Superior temporal gyrus (tissue), 1 donor: ENCODE measurements at regions not wholly inside any gene's neighbourhood (a gene's known extent, or its start where the extent isn't known, plus 50 kb on each side); places are given as distances from the start of the nearest gene placed in this dataset.

Experiments used
- DNase-seq: peaks from one replicate; pipeline ENCODE4 v3.0.0-alpha.2; 2016; ENCODE audit errors: extremely low spot score

DNA sequence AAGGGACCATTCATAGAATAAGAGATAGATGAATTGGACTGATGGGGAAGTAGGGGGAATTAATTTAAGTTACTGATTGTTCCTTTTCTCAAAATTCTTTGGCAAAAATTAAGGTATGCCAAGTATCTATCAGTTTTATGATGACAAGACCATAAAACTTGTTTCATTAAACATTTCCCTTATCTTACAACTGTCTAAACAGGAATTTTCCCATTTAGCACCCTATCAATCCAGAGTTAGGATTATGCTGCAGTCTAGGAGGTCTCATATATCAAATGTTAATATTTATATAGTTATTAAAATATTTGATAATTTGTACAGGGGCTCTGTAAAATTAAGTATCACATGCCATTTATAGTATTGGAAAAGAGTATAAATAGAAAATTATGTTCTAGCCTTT is 51.5 kb upstream of the ARID1B start:
- no peak for DNase-seq

DNA sequence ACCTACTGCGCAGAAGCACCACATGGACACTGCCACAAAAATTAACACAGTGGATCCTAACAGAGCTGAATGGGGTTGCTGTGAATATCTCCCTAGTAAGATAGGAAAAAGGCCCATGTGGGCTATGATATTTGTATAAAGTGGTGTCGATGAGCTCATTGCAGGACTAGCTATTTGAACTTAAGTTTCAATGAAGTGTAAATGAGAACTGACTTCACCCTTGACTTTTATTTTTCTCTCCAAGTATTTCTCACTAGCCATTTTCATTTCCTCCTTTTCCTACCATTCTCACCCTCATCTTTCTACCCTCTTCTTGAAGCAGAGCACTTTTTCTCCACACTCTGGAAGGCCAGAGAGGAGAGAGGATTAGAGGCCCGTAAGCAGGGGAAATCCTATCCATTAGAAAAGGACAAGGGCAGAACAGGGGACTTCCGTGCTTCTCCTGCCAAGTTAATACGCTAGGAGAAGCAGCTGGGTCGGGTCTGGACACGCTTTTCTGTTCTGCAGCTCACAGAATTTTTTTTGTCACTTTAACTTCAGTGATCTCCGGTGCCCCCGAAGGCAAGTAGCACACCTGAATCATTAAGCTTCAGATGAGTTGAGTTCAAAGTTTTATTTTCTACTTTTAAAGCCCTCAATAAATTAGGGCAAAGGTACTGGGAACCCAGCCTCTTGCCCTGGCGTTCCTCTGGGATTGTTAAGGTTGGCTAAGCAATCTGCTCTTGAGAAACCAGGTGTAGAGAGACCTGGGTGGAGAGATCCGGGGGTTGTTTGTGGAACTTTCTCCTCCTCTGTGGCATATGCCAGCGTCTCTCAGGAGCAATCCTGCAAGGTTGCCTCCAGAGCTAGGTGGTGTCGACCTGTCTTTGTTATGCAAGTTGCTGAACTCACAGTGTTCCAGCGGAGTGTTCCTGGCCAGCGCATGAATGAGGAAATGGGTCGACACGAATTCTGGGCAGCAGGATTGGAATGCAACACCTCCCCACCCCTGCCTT is 56.2 kb upstream of the ARID1B start:
- DNase-seq: peak; percentile 35

DNA sequence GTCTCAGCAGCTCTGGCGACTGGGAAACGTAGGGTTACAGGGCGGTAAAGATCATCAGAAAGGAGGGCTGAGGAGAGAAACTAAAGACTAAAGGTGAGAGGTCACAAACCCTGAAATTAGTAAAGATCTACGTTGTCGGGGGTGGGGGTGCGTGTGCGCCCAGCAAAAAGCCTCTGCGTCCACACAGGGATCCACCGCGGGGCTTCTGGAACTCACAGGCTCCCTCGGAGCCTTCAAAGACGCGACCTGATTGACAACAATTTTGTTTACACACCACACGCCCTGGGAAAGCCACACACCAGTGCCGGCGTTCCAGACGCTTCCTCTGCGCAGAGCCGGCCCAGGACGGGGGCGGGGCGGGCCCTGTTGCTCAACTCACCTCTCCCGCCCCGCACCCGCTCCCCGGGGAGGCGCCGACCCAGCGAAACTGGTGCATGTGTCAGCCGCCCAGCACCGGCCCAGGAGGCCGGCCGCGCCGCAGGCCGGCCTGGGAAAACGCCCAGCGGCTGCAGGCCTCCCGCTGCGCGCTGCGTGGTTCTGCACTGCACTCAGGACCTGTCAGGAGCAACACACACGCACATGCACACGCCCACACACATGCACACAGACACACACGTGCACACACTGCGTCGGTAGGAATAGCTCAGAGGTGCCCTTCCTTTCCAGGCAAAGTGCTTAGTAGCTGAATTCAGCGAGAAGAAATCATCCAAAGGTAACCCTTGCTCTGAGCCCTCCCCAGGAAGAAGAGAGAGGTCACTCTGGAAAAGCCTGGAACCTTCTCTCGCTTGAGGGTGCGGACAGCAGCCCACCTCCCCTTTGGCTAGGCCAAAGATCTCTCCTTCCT is 57.2 kb upstream of the ARID1B start:
- peak; percentile 18 for DNase-seq

DNA sequence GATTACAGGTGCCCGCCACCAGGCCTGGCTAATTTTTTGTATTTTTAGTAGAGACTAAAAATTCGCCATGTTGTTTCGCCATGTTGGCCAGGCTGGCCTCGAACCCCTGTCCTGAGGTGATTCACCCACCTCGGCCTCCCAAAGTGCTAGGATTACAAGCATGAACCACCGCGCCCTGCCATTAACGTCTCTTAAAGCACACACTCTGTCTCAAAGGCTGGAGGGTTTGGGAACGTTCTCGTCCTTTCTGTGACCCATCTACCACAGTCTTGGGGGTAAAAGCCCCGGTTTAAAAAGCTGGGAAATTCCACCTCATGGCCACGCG is 57.8 kb upstream of the ARID1B start:
- DNase-seq: no peak

DNA sequence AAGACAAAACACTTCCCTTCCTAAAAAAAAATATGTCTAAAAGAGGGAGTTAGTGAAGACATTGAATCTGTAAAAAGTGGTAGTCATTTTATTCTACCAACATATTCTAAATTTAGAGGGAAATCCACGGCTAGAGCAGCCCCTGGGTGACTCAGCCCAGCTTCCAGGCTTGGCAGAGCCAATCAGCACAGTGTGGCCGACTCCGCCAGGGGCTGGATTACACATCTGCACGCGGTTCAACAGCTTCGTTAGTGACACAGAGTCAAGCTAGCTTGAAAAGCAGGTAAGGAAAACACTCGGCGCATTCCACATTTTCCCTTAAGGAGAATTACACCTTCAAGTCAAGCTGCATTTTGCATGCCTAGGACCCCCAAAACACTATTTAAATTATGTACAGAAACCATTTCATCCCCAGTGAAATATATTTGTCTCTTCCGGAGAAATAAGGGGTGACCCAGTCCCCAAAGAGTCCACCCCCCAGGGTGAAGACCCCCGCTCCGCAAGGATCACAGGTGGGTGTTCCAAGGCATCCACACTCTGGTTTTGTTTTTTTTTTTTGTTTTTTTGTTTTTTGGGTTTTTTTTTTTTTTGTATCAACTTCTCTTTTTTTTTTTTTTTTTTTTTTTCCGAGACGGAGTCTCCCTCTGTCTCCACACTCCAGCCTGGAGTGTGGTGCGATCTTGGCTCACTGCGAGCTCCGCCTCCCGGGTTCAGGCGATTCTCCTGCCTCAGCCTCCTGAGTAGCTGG is 58.4 kb upstream of the ARID1B start:
- no peak for DNase-seq

DNA sequence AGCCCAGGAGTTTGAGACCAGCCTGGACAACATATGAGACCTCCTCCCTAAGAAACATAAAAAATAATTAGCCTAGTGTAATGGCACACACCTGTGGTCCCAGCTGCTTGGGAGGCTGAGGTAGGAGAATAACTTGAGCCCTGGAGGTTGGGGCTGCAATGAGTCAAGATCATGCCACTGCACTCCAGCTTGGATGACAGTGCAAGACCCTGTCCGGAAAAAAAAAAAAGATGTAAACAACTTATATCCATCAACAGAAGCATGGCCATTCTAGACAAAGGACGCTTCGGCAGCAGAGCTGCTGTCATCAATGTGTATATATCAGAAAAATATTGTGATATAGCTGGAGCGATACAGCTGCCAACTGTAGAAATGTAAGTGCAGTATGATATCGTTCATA is 59.6 kb upstream of the ARID1B start:
- no peak for DNase-seq

DNA sequence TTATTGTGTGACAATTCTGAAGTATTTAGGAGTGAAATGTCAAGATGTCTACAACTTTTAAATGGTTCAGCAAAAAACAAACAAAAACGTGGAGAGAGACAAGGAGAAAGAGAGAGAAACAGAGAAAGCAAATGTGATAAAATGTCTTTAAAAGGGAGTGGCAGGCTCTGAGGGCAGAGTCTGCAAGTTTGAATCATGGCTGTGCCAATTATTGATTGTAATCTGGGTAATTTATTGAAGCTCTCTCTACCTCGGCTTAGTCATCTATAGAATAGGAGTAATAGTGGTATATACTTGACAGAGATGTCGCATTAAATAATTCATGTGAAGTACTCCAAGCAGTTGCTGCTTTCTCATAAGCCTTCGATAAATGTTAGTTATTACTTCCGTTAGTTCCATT is 61.3 kb upstream of the ARID1B start:
- DNase-seq: no peak

DNA sequence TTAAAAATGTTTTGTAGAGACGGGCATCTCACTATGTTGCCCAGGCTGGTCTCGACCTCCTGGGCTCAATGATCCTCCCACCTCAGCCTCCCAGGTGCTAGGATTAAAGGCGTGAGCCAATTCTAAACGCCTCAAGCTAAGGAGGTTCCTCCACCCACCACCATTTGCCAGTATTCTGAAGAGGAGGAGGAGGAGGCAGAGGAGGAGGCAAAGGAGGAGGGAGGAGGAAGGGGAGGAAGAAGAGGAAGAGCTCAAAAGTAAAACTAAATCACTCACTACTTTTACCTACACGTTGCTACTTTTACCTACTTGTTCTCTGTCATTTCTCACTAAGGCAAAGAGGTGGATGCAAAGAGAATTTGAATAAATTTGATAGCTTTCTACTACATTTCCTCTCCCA is 63.6 kb upstream of the ARID1B start:
- DNase-seq: no peak

DNA sequence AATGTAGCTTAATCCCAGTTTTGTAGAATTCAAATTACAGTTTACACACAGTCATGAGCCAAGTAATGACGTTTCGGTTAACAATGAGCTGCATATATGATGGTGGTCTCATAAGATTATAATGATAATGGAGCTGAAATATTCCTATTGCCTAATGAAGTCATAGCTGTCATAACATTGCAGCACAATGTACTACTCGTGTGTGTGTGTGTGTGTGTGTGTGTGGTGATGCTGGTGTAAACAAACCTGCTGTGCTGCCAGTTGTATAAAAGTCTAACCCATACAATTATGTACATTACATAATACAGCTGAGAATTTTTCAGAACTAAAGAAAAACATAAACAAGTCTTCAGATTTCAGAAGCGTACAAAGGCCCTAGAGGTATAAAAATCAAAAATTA is 66.7 kb upstream of the ARID1B start:
- no peak for DNase-seq

DNA sequence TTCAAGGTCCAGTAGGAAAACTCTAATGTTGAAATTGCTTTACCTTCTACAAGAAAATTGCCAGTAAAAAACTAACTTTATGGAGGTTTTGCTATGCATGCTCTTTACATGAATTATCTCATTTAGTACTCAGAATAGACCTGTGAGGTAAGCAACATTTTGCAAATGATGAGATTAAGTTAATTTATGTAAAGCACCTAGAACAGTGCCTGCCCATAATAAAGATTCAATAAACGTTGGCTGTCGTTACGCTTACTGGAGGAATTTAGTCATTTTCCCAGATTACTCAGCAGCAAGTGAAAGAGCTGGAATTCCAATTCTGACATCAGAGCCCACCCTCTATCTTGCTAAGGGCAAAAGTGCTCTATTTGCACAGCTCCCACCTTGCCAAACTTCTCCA is 69.4 kb upstream of the ARID1B start:
- no peak for DNase-seq

DNA sequence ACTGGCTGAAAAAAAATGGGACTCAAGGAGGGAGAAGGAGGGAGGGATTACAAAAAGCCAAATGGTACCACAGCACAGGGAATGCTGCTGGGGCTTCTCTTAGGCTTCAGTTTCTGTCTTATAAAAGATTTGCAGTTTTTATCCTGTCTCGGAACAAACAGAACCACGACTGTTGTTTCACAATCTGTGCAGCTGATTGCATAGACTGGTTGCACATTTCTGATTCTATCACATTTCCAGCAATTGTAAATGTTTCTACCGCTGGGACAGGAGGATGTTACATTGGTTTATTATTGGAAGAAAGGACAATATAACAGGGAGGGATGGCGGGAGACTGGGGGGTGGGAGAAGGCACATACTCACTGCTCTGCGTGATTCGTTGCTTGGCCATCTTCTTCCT is 73.5 kb upstream of the ARID1B start:
- no peak for DNase-seq

DNA sequence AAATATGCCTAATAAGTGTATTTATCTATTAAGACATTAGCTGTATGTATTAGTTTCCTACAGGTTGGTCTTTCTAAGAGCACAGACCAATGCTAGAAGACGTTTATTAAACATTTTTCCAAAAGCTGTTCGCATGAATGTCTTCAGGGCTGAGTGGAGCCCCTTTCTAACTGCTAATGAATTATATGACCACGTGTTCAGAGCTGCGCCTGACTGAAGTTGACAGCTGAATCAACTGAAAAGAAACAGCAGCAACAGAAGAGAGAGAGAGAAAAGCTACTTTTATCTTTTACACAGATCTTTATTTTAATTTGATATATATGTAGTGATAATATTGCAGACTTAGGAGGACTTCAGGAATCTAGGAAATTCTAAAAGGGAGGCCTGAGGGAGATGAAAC is 75.2 kb upstream of the ARID1B start:
- DNase-seq: no peak

DNA sequence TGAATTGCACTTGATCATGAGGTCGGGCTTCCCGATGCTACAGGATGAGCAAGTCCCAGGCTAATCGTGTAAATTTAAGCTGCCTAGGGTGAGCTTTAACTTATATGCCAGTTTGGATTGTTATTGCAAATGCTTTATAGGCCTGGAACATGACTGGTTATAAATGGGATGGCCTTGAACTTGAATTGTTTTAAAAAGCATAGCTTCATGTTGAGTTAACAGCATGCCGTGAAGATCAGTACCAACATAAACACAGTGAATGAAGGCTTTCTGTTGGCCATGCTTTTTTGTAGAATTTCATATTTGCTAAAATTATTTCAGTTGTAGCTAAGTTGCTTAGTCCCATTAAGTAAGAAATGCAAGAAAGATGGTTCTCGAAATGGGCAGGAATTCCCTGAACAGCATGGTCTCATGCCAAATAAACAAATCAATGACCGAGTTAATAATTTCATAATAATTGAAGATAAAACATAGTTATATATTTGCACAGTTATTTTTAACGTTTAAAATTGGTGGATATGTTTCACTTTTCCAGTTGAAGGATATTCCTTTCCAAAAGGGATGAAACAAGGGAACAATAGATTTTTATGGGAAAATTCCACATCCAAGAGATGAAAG is 76.6 kb upstream of the ARID1B start:
- no peak for DNase-seq

DNA sequence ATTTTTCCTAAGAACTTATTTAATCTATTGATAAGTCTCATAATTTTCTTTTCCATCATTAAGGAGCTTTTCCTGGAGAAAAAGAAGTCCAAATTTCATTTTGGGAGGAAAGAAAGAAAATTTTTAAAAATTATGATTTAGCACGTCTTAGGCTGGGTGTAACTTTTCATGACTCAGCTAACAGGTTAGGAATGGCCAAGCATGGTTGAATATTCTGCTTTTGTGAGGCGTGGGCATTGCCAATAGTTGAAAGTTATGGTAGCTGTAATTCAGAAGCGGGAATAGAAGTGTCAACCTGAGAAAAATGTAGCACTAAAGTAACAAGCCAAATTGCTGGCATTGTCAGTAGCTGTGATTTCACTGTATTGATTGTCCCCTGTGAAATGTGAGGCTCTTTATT is 77.2 kb upstream of the ARID1B start:
- DNase-seq: no peak

DNA sequence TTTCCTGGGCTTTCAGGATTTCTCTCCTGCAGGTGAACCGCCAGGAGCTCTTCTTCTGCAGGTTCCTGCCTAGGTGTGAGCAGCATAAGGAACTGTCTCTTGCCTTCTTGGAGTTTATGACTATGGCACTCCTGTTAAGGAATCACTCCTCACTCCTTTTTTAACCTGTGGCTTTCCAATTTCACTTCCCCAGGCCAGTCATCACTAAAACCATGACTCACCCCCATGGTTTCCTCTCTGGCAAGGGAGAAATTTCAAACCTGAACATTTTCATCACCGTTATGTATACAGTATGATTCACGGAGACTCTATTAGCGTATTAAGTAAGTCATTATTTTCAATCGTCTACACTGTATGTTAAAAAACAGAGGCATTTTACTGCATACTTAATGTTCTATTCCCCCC is 78.2 kb upstream of the ARID1B start:
- no peak for DNase-seq

DNA sequence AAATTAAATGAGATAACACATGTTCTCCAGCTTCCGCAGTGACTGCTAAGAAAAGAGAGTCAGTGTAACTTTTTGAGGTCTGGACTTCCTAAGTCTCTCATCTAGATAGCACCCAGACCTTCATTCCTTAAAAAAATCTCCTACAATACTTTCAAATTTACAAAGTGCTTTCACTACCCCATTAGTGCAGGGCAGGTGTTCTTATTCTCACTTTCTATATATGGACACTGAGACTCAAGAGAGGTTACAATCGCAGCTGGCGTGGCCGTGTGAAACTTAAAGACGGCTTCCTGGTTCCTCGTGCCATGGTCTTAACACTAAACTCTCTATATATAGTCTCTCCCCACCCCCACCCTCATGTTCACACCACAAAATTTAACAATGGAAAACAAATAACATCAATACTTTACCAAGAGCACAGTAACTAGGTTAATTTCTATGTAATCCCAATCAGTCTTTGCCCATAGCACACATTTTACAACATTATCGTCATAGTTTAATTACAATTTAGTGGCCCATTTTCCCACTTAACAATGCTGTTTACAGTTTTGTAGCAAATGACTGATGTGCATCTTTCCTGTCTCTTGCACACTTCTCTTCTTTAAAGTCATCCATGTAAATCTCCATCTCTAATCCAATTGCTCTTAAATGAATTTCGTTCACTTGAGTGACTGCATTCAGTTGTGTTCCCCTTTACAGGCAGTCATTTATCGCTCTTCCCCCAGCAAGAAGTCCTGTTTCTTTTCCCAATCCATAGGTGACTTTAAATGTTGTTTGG is 78.8 kb upstream of the ARID1B start:
- no peak for DNase-seq

DNA sequence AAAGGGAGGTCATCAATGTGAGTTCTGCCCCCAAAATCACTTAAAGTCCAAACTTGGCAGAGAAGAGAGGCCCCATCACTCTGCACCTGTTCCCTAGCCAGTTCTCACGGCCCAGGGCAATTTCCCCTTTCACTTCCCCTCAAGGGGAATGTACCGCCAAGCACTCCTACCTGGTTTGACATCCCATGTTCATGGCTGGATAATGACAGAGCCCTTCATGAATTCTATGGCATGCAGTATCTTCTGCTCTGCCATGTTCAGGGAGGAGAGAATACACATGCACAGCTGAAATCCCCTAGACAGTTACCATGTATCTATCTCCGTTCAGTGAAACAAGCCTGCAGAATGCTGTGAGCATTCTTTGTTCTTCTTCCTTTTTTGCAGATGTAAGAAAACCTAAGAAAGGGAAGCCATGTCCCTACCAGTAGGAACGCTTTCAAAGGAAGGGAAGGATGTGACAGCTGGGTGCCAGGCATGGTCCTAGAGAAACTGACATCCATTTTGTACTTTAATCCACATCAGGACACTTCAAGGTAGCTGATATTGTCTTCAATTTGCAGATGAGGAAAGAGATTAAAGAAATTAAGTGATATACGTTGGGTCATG is 79.8 kb upstream of the ARID1B start:
- DNase-seq: no peak

DNA sequence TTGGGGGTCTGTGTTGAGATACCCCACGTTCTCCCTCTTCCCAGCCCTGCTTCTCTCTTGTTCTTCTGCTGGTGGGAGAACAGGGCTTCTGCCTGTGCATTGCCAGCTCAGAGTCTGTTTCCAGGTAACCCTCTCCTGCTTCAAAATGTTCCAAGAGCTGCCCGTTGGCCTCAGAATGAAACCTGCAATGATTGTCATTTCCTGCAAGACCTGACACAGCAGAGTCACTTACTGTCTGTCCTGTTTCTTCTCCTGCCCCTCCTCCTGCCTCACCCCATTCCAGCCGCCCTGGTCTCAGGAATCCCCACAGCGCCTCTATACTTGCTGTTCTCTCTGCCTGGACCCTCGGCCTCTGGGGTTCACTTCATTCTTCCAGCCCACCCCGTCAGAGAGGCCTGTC is 81.4 kb upstream of the ARID1B start:
- no peak for DNase-seq

DNA sequence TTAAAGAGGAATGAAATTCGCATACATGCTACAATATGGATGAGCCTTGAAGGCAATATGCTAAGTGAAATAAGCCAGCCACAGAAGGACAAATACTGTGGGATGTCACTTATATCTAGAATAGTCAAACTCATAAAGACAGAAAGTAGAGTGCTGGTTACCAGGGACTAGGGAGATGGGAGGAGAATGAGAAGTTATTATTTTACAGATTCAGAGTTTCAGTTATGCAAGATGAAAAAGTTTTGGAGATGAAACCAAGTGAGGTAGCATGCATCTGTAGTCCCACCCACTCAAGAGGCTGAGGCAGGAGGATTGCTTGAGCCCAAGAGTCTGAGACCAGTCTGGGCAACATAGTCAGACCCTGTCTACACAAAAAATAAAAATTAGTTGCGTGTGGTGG is 82.5 kb upstream of the ARID1B start:
- DNase-seq: no peak

DNA sequence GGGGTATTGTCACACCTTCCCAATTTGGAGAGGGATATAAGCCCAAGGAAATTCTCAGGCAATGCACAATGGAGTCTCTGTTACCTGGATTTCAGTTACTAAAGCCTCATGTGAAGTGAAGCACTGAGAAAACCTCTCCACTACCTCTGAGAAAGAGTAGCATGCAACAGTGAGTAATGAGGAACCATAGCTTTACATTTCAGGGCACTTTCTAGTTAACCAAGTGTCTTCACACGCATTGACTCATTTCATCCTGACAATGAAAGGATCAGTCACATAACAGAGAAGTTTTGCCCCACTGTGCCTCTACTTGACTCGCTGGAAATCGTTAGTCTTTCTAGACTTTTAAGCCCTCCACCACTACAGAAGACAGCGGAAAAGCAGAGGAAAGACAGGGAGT is 86.2 kb upstream of the ARID1B start:
- DNase-seq: no peak

DNA sequence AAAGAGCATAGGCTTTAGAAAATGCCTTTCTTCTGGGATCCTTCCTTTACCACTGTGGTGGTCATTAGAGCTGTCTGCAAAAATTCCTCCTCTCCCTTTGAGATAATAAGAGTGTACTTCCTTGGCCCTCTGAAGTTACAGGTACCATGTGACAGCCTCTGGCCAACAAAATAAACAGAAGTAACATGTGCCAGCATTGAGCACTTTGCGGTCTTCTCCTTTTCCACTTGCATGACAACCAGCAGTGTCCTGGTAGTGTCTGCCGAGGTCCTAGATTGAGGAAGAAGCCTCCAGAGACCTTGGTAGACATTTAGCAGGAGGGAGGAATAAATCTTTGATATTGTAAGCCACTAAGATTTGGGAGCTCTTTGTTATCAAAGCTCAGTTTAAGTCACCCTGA is 87.5 kb upstream of the ARID1B start:
- peak; percentile 21 for DNase-seq
